Mucosa of rectum (tissue), 2 donors: ENCODE measurements at regions not wholly inside any gene's neighbourhood (a gene's known extent, or its start where the extent isn't known, plus 50 kb on each side); places are given as distances from the start of the nearest gene placed in this dataset.
"Not testable (repeated sequence)": the region's sequence is repeated elsewhere in the genome, so short reads cannot be mapped to it uniquely, and the experiment has no call there.

Source experiments
- H3K27ac ChIP-seq, 2 donors: one replicate each; pipeline ENCODE4 v1.7.0; 2013; ENCODE audit warnings: inconsistent platforms in 2 of 2, low read depth in 2 of 2, low read length in 2 of 2
- H3K27me3 ChIP-seq, 2 donors: one replicate each; pipeline ENCODE4 v1.7.0; 2013; ENCODE audit warnings: low read length in 2 of 2; ENCODE audit not compliant: control insufficient read depth in 2 of 2, insufficient read depth in 2 of 2
- H3K36me3 ChIP-seq, 2 donors: one replicate each; pipeline ENCODE4 v1.7.0; 2013; ENCODE audit warnings: low read length in 2 of 2; ENCODE audit not compliant: control insufficient read depth in 2 of 2, insufficient read depth in 2 of 2
- H3K4me1 ChIP-seq, 2 donors: one replicate each; pipeline ENCODE4 v1.7.0; 2013; ENCODE audit warnings: low read length in 2 of 2, mild to moderate bottlenecking in 1 of 2; ENCODE audit not compliant: control insufficient read depth in 2 of 2, insufficient read depth in 2 of 2
- H3K4me3 ChIP-seq, 2 donors: one replicate each; pipeline ENCODE4 v1.7.0; 2013; ENCODE audit warnings: low read length in 2 of 2
- H3K9ac ChIP-seq, 2 donors: one replicate each; pipeline ENCODE4 v1.7.0; 2013; ENCODE audit warnings: low read length in 2 of 2, low read depth in 1 of 2, mild to moderate bottlenecking in 1 of 2
- H3K9me3 ChIP-seq, 2 donors: one replicate each; pipeline ENCODE4 v1.7.0; 2013; ENCODE audit warnings: low read length in 2 of 2; ENCODE audit not compliant: control insufficient read depth in 2 of 2
- donor health status: healthy.
- donor health status: Normal muscosa, but diverticular disease.

- Histone ChIP-seq H3K9ac (no peak overlapping the region), H3K36me3 (no peaks in the 10 kb centered on the region), H3K27me3 (no peaks in the 10 kb centered on the region), H3K27ac (no peak overlapping the region), H3K9me3 (no peaks in the 10 kb centered on the region), H3K4me3 (no peak overlapping the region), H3K4me1 (no peaks in the 10 kb centered on the region)
Measured at GRCh38 chr14:30340495-30340894, 218.5 kb upstream of the G2E3 start.

- Histone ChIP-seq H3K4me1 (no peaks in the 10 kb centered on the region), H3K9me3 (no peaks in the 10 kb centered on the region), H3K27ac (no peak overlapping the region), H3K27me3 (no peaks in the 10 kb centered on the region), H3K4me3 (no peak overlapping the region), H3K9ac (no peak overlapping the region), H3K36me3 (no peaks in the 10 kb centered on the region)
Measured at GRCh38 chr14:30345511-30345910, 213.4 kb upstream of the G2E3 start.

- no peaks in the 10 kb centered on the region for H3K4me1 ChIP-seq
- no peak overlapping the region for H3K9ac ChIP-seq
- no peak overlapping the region for H3K4me3 ChIP-seq
- H3K9me3 ChIP-seq, result no peaks in the 10 kb centered on the region
- no peaks in the 10 kb centered on the region for H3K36me3 ChIP-seq
- H3K27ac ChIP-seq, result no peak overlapping the region
- H3K27me3 ChIP-seq, result no peaks in the 10 kb centered on the region
Measured at GRCh38 chr14:30348445-30348844, 210.5 kb upstream of the G2E3 start.

- Histone ChIP-seq H3K27ac (no peak overlapping the region), H3K4me3 (no peak overlapping the region), H3K27me3 (no peaks in the 10 kb centered on the region), H3K9ac (no peak overlapping the region), H3K4me1 (no peaks in the 10 kb centered on the region), H3K36me3 (no peaks in the 10 kb centered on the region), H3K9me3 (no peaks in the 10 kb centered on the region)
Measured at GRCh38 chr14:30349520-30349919, 209.4 kb upstream of the G2E3 start.

GRCh38 chr14:30354439-30354838 is 204.5 kb upstream of the G2E3 start:
- no peak overlapping the region for H3K4me3 ChIP-seq
- no peaks in the 10 kb centered on the region for H3K9me3 ChIP-seq
- no peak overlapping the region for H3K27ac ChIP-seq
- no peaks in the 10 kb centered on the region for H3K4me1 ChIP-seq
- H3K9ac ChIP-seq, result no peak overlapping the region
- no peaks in the 10 kb centered on the region for H3K27me3 ChIP-seq
- H3K36me3 ChIP-seq, result no peaks in the 10 kb centered on the region

GRCh38 chr14:30355431-30355913 is 203.5 kb upstream of the G2E3 start:
- Histone ChIP-seq H3K9me3 (no peaks in the 10 kb centered on the region), H3K27ac (no peak overlapping the region), H3K9ac (no peak overlapping the region), H3K4me1 (no peaks in the 10 kb centered on the region), H3K4me3 (no peak overlapping the region), H3K27me3 (no peaks in the 10 kb centered on the region), H3K36me3 (no peaks in the 10 kb centered on the region)

GRCh38 chr14:30356438-30357202 is 202.3 kb upstream of the G2E3 start:
- no peak overlapping the region for H3K9ac ChIP-seq
- no peaks in the 10 kb centered on the region for H3K36me3 ChIP-seq
- H3K27ac ChIP-seq, result no peak overlapping the region
- H3K4me3 ChIP-seq, result no peak overlapping the region
- H3K27me3 ChIP-seq, result no peaks in the 10 kb centered on the region
- H3K4me1 ChIP-seq, result no peaks in the 10 kb centered on the region
- no peaks in the 10 kb centered on the region for H3K9me3 ChIP-seq

GRCh38 chr14:30357791-30358190 is 201.2 kb upstream of the G2E3 start:
- H3K27me3 ChIP-seq, result no peaks in the 10 kb centered on the region
- H3K4me1 ChIP-seq, result no peaks in the 10 kb centered on the region

GRCh38 chr14:30362369-30363218 is 196.4 kb upstream of the G2E3 start:
- Histone ChIP-seq H3K27ac (no peak overlapping the region), H3K4me1 (no peaks in the 10 kb centered on the region), H3K27me3 (no peaks in the 10 kb centered on the region), H3K9me3 (no peaks in the 10 kb centered on the region), H3K9ac (no peak overlapping the region), H3K36me3 (no peaks in the 10 kb centered on the region), H3K4me3 (no peak overlapping the region)

More at GRCh38 chr14:30357791-30358190, 201.2 kb upstream of the G2E3 start:
- H3K9me3 ChIP-seq, result no peaks in the 10 kb centered on the region
- H3K27ac ChIP-seq, result no peak overlapping the region
- no peak overlapping the region for H3K9ac ChIP-seq
- H3K4me3 ChIP-seq, result no peak overlapping the region
- H3K36me3 ChIP-seq, result no peaks in the 10 kb centered on the region

GRCh38 chr14:30363219-30363880 is 195.6 kb upstream of the G2E3 start:
- H3K36me3 ChIP-seq, H3K4me1 ChIP-seq, H3K9ac ChIP-seq, H3K27me3 ChIP-seq, H3K27ac ChIP-seq, H3K4me3 ChIP-seq, H3K9me3 ChIP-seq: not testable (repeated sequence)
